WTC11 (cell line): ENCODE measurements at regions not wholly inside any gene's neighbourhood (a gene's known extent, or its start where the extent isn't known, plus 50 kb on each side); places are given as distances from the start of the nearest gene placed in this dataset.

Experiments used
- ATAC-seq: fragments of 200-7000 bp; cut with Tn5 transposase; 2 replicates; pipeline ENCODE4 v1.10.0; 2021; ENCODE audit warnings: mild to moderate bottlenecking, moderate library complexity
- CTCF ChIA-PET: fragments of 300-600 bp; sonication (Branson Sonifier 250); formaldehyde crosslinking; loops from one replicate; lab custom pipeline; 2021; ENCODE audit warnings: antibody characterized with exemption; lab: Charles Lee
- POLR2A ChIA-PET: fragments of 350-600 bp; sonication (Branson Sonifier 250); formaldehyde crosslinking; loops from one replicate; lab custom pipeline; 2021; ENCODE audit warnings: antibody characterized with exemption; lab: Charles Lee
- DNase-seq: peaks from one replicate; pipeline ENCODE4 v3.0.0; 2021; ENCODE audit warnings: low spot score
- H3K27ac Mint-ChIP-seq: 2 replicates; pipeline ENCODE4 v1.8.0; 2021; ENCODE audit warnings: mixed read lengths
- H3K27me3 Mint-ChIP-seq: 2 replicates; pipeline ENCODE4 v1.8.0; 2021; ENCODE audit warnings: low read depth, mild to moderate bottlenecking, moderate library complexity, mixed read lengths
- H3K36me3 Mint-ChIP-seq: 2 replicates; pipeline ENCODE4 v1.8.0; 2021; ENCODE audit warnings: mixed read lengths
- H3K4me1 Mint-ChIP-seq: 2 replicates; pipeline ENCODE4 v1.8.0; 2022; ENCODE audit warnings: mixed read lengths
- H3K4me3 Mint-ChIP-seq: 2 replicates; pipeline ENCODE4 v1.8.0; 2021; ENCODE audit warnings: mild to moderate bottlenecking, moderate library complexity, mixed read lengths
- H3K9me3 Mint-ChIP-seq: 2 replicates; pipeline ENCODE4 v1.8.0; 2021; ENCODE audit warnings: mixed read lengths
- ARID4B ChIP-seq: sonication (generic); formaldehyde crosslinking; IDR thresholded peaks from 2 replicates; pipeline ENCODE4 v1.8.0; 2023; ENCODE audit warnings: missing genetic modification reagents, mild to moderate bottlenecking, borderline replicate concordance
- ELF4 ChIP-seq: sonication (generic); formaldehyde crosslinking; IDR thresholded peaks from 2 replicates; pipeline ENCODE4 v1.8.1; 2022; ENCODE audit warnings: low read depth, mild to moderate bottlenecking, moderate library complexity, missing genetic modification reagents
- FOXJ3 ChIP-seq: sonication (generic); formaldehyde crosslinking; IDR thresholded peaks from 2 replicates; pipeline ENCODE4 v1.9.0; 2021; ENCODE audit warnings: missing genetic modification reagents, mild to moderate bottlenecking, borderline replicate concordance
- FOXP4 ChIP-seq: sonication (generic); formaldehyde crosslinking; IDR thresholded peaks from 2 replicates; pipeline ENCODE4 v1.8.0; 2022; ENCODE audit warnings: mild to moderate bottlenecking, missing genetic modification reagents
- GABPB1 ChIP-seq: sonication (generic); formaldehyde crosslinking; IDR thresholded peaks from 2 replicates; pipeline ENCODE4 v1.8.1; 2023; ENCODE audit warnings: mild to moderate bottlenecking, missing genetic modification reagents
- MLX ChIP-seq: sonication (generic); formaldehyde crosslinking; IDR thresholded peaks from 2 replicates; pipeline ENCODE4 v1.8.1; 2023; ENCODE audit warnings: mild to moderate bottlenecking, missing genetic modification reagents, moderate library complexity
- MXD4 ChIP-seq: fragments of 250-450 bp; sonication (Bioruptor Pico); IDR thresholded peaks from 2 replicates; pipeline ENCODE4 v1.8.0; 2021; ENCODE audit warnings: mild to moderate bottlenecking, moderate library complexity, borderline replicate concordance
- NFE2L1 ChIP-seq: sonication (generic); formaldehyde crosslinking; IDR thresholded peaks from 2 replicates; pipeline ENCODE4 v1.8.1; 2023; ENCODE audit warnings: missing genetic modification reagents
- SOX15 ChIP-seq: fragments of 250-450 bp; sonication (Bioruptor Pico); IDR thresholded peaks from 2 replicates; pipeline ENCODE4 v1.9.0; 2021; ENCODE audit warnings: mild to moderate bottlenecking
- TCF7 ChIP-seq: sonication (generic); formaldehyde crosslinking; IDR thresholded peaks from 2 replicates; pipeline ENCODE4 v1.8.0; 2022; ENCODE audit warnings: mild to moderate bottlenecking, low read depth, missing genetic modification reagents, moderate library complexity
- ZBTB43 ChIP-seq: sonication (generic); formaldehyde crosslinking; IDR thresholded peaks from 2 replicates; pipeline ENCODE4 v1.8.1; 2023; ENCODE audit warnings: mild to moderate bottlenecking, missing genetic modification reagents
- ZMAT4 ChIP-seq: fragments of 250-450 bp; sonication (Bioruptor Pico); IDR thresholded peaks from 2 replicates; pipeline ENCODE4 v1.9.0; 2021; ENCODE audit warnings: mild to moderate bottlenecking
- ZNF121 ChIP-seq: sonication (generic); formaldehyde crosslinking; IDR thresholded peaks from 2 replicates; pipeline ENCODE4 v1.8.0; 2023; ENCODE audit warnings: missing genetic modification reagents
- ZNF396 ChIP-seq: fragments of 250-450 bp; sonication (Bioruptor Pico); IDR thresholded peaks from 2 replicates; pipeline ENCODE4 v1.8.0; 2021; ENCODE audit warnings: mild to moderate bottlenecking, moderate library complexity, borderline replicate concordance
- ZNF423 ChIP-seq: fragments of 250-450 bp; sonication (Bioruptor Pico); IDR thresholded peaks from 2 replicates; pipeline ENCODE4 v2.1.2; 2022; ENCODE audit warnings: mild to moderate bottlenecking, moderate library complexity

GRCh38 chr3:117149584-117149983 is 440.0 kb downstream of the TUSC7 start (continued):
- TF ChIP-seq ARID4B (CRISPR knock-in tag) (no peak), ZNF423 (CRISPR knock-in tag) (no peak), GABPB1 (CRISPR knock-in tag) (no peak), FOXJ3 (CRISPR knock-in tag) (no peak), ZBTB43 (CRISPR knock-in tag) (no peak)

- POLR2A ChIA-PET, result no interaction called here
- Mint-ChIP-seq H3K4me3 (no peak overlapping the region), H3K9me3 (0 out of 2 replicates have a peak, but pooled peaks cover 4% of the 10 kb centered on the region)
- ATAC-seq, result no peak
- TF ChIP-seq ZNF396 (CRISPR knock-in tag), result no peak
- no peak for TF ChIP-seq ELF4 (CRISPR knock-in tag)
- no peak for TF ChIP-seq ZNF121 (CRISPR knock-in tag)
- no peak for TF ChIP-seq ZMAT4 (CRISPR knock-in tag)
- no peak for TF ChIP-seq NFE2L1 (CRISPR knock-in tag)
- TF ChIP-seq MLX (CRISPR knock-in tag), result no peak
- TF ChIP-seq TCF7, result no peak
- TF ChIP-seq ZBTB43 (CRISPR knock-in tag), result no peak
- TF ChIP-seq SOX15 (CRISPR knock-in tag), result no peak
- no peak for TF ChIP-seq MXD4 (CRISPR knock-in tag)
- no peak for TF ChIP-seq FOXP4
- no peak for TF ChIP-seq GABPB1 (CRISPR knock-in tag)
- TF ChIP-seq, all 79 proteins: peak for 0
- no peak for DNase-seq
- CTCF ChIA-PET, result no interaction called here
- Mint-ChIP-seq H3K27ac (no peak overlapping the region), H3K4me1 (peaks cover 43% of the 10 kb centered on the region), H3K36me3 (no peaks in the 10 kb centered on the region), H3K27me3 (no peaks in the 10 kb centered on the region)
These were observed 441.0 kb downstream of the TUSC7 start for GRCh38 chr3:117150628-117151027.
